ENCODE measurements at regions not wholly inside any gene's neighbourhood (a gene's known extent, or its start where the extent isn't known, plus 50 kb on each side); places are given as distances from the start of the nearest gene placed in this dataset.

DNA sequence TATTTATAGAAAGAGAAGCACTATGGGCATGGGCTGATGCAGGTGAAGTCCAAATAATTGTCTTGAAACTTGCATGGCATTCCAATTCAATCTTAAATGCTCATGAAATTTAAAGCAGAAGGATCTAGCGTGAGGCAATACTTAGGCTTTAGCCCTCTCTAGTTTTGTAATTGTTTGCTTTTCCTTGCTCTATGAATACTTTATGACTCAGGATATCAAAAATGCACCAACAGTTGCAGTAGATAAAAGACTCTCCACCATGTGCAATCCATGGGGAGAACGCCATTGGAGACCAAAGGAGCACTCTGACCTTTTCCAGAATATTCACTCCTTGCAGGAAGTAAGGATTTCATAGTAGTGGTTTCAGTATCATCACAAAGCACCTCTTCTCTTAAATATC lies 436.4 kb downstream of the LRRIQ3 start:
- TF ChIP-seq POLR2A (IDR thresholded peaks at IDR 0.05) (no peak), CTCF (IDR thresholded peaks at IDR 0.05) (no peak)
